ENCODE measurements at regions not wholly inside any gene's neighbourhood (a gene's known extent, or its start where the extent isn't known, plus 50 kb on each side); places are given as distances from the start of the nearest gene placed in this dataset.

GRCh38 chr5:85225388-85225787 is 840.7 kb upstream of the EDIL3 start:
- Histone ChIP-seq H3K4me2 (ENCODE audit: low read depth, low read length, poor library complexity, severe bottlenecking) (no peak overlapping the region), H3F3A (ENCODE audit: low read depth) (no peaks in the 10 kb centered on the region), H2AFZ (ENCODE audit: low read length) (no peak overlapping the region), H3K27me3 (ENCODE audit: insufficient read depth, low read length, poor library complexity, severe bottlenecking) (no peaks in the 10 kb centered on the region), H3K36me3 (ENCODE audit: insufficient read depth, low read length) (no peaks in the 10 kb centered on the region), H3K9me3 (ENCODE audit: insufficient read depth, low read depth, low read length) (no peaks in the 10 kb centered on the region), H3K79me2 (ENCODE audit: insufficient read depth, low read length) (no peaks in the 10 kb centered on the region), H4K20me1 (ENCODE audit: insufficient read depth, low read length, poor library complexity, severe bottlenecking) (no peaks in the 10 kb centered on the region), H3K9ac (ENCODE audit: low read depth, low read length, poor library complexity, severe bottlenecking) (no peak overlapping the region), H3K4me1 (ENCODE audit: insufficient read depth, low read length, poor library complexity, severe bottlenecking) (no peaks in the 10 kb centered on the region), H3K9me2 (replicated peaks; ENCODE audit: low read depth, low read length) (no peaks in the 10 kb centered on the region), H3K4me3 (ENCODE audit: low read length, poor library complexity, severe bottlenecking) (no peak overlapping the region)
- no peak for TF ChIP-seq EZH2phosphoT487 (IDR thresholded peaks at IDR 0.05; ENCODE audit: borderline replicate concordance)
- no peak for TF ChIP-seq CTCF (conservative IDR thresholded peaks at IDR 0.05; ENCODE audit: low read length)

GRCh38 chr5:85249204-85249603 is 864.5 kb upstream of the EDIL3 start:
- no peak overlapping the region for H3K9ac ChIP-seq (ENCODE audit: low read depth, low read length, poor library complexity, severe bottlenecking)
- H3K4me1 ChIP-seq (ENCODE audit: insufficient read depth, low read length, poor library complexity, severe bottlenecking): no peaks in the 10 kb centered on the region
- H3K27me3 ChIP-seq (ENCODE audit: insufficient read depth, low read length, poor library complexity, severe bottlenecking): no peaks in the 10 kb centered on the region
- no peak overlapping the region for H3K4me3 ChIP-seq (ENCODE audit: low read length, poor library complexity, severe bottlenecking)
- H3K79me2 ChIP-seq (ENCODE audit: insufficient read depth, low read length): no peaks in the 10 kb centered on the region
- no peaks in the 10 kb centered on the region for H3K9me2 ChIP-seq (replicated peaks; ENCODE audit: low read depth, low read length)
- no peaks in the 10 kb centered on the region for H3K36me3 ChIP-seq (ENCODE audit: insufficient read depth, low read length)
- H3F3A ChIP-seq (ENCODE audit: low read depth): no peaks in the 10 kb centered on the region
- H3K9me3 ChIP-seq (ENCODE audit: insufficient read depth, low read depth, low read length): no peaks in the 10 kb centered on the region
- H4K20me1 ChIP-seq (ENCODE audit: insufficient read depth, low read length, poor library complexity, severe bottlenecking): no peaks in the 10 kb centered on the region
- TF ChIP-seq CTCF (conservative IDR thresholded peaks at IDR 0.05; ENCODE audit: low read length): no peak
- TF ChIP-seq EZH2phosphoT487 (IDR thresholded peaks at IDR 0.05; ENCODE audit: borderline replicate concordance): no peak
- no peak overlapping the region for H2AFZ ChIP-seq (ENCODE audit: low read length)
- H3K4me2 ChIP-seq (ENCODE audit: low read depth, low read length, poor library complexity, severe bottlenecking): no peak overlapping the region

- H3K27me3 ChIP-seq (ENCODE audit: insufficient read depth, low read length, poor library complexity, severe bottlenecking): no peaks in the 10 kb centered on the region
- no peaks in the 10 kb centered on the region for H3K9me3 ChIP-seq (ENCODE audit: insufficient read depth, low read depth, low read length)
- H2AFZ ChIP-seq (ENCODE audit: low read length): no peak overlapping the region
- H4K20me1 ChIP-seq (ENCODE audit: insufficient read depth, low read length, poor library complexity, severe bottlenecking): no peaks in the 10 kb centered on the region
- no peak overlapping the region for H3K4me3 ChIP-seq (ENCODE audit: low read length, poor library complexity, severe bottlenecking)
- no peak for TF ChIP-seq CTCF (conservative IDR thresholded peaks at IDR 0.05; ENCODE audit: low read length)
- no peak for TF ChIP-seq EZH2phosphoT487 (IDR thresholded peaks at IDR 0.05; ENCODE audit: borderline replicate concordance)
- H3K4me1 ChIP-seq (ENCODE audit: insufficient read depth, low read length, poor library complexity, severe bottlenecking): no peaks in the 10 kb centered on the region
- H3K79me2 ChIP-seq (ENCODE audit: insufficient read depth, low read length): no peaks in the 10 kb centered on the region
- H3K9ac ChIP-seq (ENCODE audit: low read depth, low read length, poor library complexity, severe bottlenecking): no peak overlapping the region
- H3K4me2 ChIP-seq (ENCODE audit: low read depth, low read length, poor library complexity, severe bottlenecking): no peak overlapping the region
- H3F3A ChIP-seq (ENCODE audit: low read depth): no peaks in the 10 kb centered on the region
- no peaks in the 10 kb centered on the region for H3K36me3 ChIP-seq (ENCODE audit: insufficient read depth, low read length)
- no peaks in the 10 kb centered on the region for H3K9me2 ChIP-seq (replicated peaks; ENCODE audit: low read depth, low read length)
Measured at GRCh38 chr5:85263125-85263524, 878.4 kb upstream of the EDIL3 start.

Measured in Loucy (cell line).